ENCODE measurements at regions not wholly inside any gene's neighbourhood (a gene's known extent, or its start where the extent isn't known, plus 50 kb on each side); places are given as distances from the start of the nearest gene placed in this dataset.

DNA sequence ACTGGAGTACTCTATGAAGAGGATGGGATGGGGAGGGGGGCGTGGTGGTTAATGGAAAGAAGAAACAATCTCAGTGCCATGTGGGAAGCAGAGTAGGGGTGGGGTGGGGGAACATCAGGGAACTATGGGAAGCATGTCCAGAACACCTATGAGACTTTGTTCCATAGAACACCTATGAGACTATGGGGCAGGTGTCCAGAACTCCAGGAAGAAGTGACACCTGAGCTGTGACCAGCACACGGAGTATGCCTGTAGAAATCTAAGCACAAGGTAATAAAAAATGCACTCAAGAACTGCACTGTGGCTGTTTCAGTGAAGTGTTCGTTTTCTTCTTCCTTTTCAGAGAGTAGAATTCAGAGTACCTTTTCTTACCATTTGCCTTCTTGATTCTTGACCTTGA, 704.8 kb upstream of the TENM3 start:
- Mint-ChIP-seq H3K27ac (ENCODE audit: unreplicated experiment) (no peak overlapping the region), H3K4me3 (ENCODE audit: unreplicated experiment) (no peak overlapping the region), H3K4me1 (ENCODE audit: unreplicated experiment) (no peaks in the 10 kb centered on the region), H3K9me3 (ENCODE audit: unreplicated experiment) (no peaks in the 10 kb centered on the region), H3K27me3 (ENCODE audit: unreplicated experiment) (no peaks in the 10 kb centered on the region), H3K36me3 (ENCODE audit: low read depth, unreplicated experiment) (no peaks in the 10 kb centered on the region)
- TF ChIP-seq, protein P1, sequence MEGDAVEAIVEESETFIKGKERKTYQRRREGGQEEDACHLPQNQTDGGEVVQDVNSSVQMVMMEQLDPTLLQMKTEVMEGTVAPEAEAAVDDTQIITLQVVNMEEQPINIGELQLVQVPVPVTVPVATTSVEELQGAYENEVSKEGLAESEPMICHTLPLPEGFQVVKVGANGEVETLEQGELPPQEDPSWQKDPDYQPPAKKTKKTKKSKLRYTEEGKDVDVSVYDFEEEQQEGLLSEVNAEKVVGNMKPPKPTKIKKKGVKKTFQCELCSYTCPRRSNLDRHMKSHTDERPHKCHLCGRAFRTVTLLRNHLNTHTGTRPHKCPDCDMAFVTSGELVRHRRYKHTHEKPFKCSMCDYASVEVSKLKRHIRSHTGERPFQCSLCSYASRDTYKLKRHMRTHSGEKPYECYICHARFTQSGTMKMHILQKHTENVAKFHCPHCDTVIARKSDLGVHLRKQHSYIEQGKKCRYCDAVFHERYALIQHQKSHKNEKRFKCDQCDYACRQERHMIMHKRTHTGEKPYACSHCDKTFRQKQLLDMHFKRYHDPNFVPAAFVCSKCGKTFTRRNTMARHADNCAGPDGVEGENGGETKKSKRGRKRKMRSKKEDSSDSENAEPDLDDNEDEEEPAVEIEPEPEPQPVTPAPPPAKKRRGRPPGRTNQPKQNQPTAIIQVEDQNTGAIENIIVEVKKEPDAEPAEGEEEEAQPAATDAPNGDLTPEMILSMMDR (IDR thresholded peaks at IDR 0.05; ENCODE audit: unreplicated experiment), result no peak
- no peak for DNase-seq (ENCODE audit: low spot score)

DNA sequence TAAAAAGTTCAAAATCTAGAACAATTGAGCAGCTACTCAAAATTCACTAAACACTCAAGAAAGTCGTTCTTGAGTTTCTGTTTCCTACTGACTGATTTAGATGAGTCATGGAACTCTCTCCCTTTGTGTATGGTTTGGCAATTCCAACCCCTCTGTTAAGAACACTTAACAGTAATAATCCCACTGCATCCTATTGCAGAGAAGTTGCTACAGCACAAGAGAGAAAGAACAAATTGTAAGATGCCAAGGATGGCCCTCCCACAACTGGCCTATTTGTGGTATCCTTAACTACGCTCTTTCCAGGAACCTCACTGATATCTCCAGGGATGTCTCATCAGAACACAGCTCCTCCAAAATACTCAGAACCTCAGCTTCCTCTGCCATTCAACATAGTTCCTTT, 701.8 kb upstream of the TENM3 start:
- DNase-seq (ENCODE audit: low spot score), result no peak
- no peak overlapping the region for H3K4me3 Mint-ChIP-seq (ENCODE audit: unreplicated experiment)
- H3K9me3 Mint-ChIP-seq (ENCODE audit: unreplicated experiment), result no peaks in the 10 kb centered on the region
- no peak overlapping the region for H3K27ac Mint-ChIP-seq (ENCODE audit: unreplicated experiment)
- H3K4me1 Mint-ChIP-seq (ENCODE audit: unreplicated experiment), result no peaks in the 10 kb centered on the region
- H3K36me3 Mint-ChIP-seq (ENCODE audit: low read depth, unreplicated experiment), result no peaks in the 10 kb centered on the region
- TF ChIP-seq, protein P1 (IDR thresholded peaks at IDR 0.05; ENCODE audit: unreplicated experiment), result no peak
- H3K27me3 Mint-ChIP-seq (ENCODE audit: unreplicated experiment), result no peaks in the 10 kb centered on the region

DNA sequence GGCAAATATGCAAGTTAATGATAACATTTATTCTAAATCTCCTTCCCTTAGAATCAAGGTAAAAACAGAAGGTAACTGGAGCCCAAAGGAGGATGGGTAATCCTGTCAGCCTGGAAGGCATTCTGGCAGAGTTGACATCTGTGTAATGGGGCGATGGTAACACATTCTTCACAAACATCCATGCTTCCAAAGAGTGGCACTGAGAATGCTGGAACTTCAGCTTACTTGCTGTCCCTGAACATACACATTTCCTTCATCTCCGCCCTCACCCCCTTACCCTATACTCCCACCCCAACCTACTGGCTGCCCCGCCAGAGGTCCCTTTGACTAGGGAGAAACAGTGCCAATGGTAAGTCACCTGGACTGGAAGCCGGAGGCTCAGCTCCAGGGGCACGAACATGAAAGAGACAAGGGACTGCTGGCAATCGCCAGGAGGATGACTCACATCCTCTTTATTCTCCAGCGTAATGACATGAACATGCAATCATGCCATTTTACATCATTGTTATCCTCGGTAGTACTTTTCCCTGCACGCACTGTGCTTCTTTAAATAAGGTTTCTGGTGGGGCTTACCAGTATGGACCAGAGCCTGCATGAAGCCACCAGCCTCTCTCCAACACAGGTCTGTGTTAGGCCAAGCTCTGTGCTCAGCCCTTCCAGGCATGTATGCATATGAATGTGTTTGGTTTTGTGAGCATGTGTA, 694.2 kb upstream of the TENM3 start:
- no peak overlapping the region for H3K4me3 Mint-ChIP-seq (ENCODE audit: unreplicated experiment)
- H3K27ac Mint-ChIP-seq (ENCODE audit: unreplicated experiment), result no peak overlapping the region
- H3K9me3 Mint-ChIP-seq (ENCODE audit: unreplicated experiment), result no peaks in the 10 kb centered on the region
- no peak for DNase-seq (ENCODE audit: low spot score)
- TF ChIP-seq, protein P1 (IDR thresholded peaks at IDR 0.05; ENCODE audit: unreplicated experiment), result no peak
- no peaks in the 10 kb centered on the region for H3K27me3 Mint-ChIP-seq (ENCODE audit: unreplicated experiment)
- no peaks in the 10 kb centered on the region for H3K4me1 Mint-ChIP-seq (ENCODE audit: unreplicated experiment)
- H3K36me3 Mint-ChIP-seq (ENCODE audit: low read depth, unreplicated experiment), result no peaks in the 10 kb centered on the region

DNA sequence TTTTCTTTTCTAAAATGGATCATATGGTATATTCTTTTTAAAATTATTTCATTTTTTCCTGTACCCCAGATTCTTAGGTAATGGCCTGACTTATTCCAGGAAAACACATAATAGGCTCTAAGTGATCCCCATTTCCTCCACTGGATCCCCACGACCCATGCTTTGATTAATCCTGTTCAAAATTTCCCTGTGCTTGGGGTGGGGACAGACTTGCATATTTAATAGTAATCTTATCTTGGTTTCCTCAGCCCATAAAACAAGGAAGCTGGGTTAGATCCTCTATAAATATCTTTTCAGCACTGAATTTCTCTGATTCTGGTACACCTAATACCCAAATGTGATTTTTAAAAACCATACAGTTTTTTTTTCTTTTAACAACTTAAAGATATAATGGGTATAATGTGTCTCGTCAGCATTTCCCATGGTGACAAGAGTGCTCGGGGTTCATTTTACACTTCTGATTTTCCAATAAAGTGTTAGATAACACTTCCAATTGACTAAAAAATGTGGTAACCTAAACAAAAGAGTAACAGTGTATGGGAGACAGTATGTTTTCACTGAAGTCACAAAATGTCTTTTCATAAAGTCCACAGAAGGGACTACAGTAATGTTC, 693.5 kb upstream of the TENM3 start:
- Mint-ChIP-seq H3K4me3 (ENCODE audit: unreplicated experiment) (no peak overlapping the region), H3K27ac (ENCODE audit: unreplicated experiment) (no peak overlapping the region), H3K36me3 (ENCODE audit: low read depth, unreplicated experiment) (no peaks in the 10 kb centered on the region), H3K9me3 (ENCODE audit: unreplicated experiment) (no peaks in the 10 kb centered on the region), H3K4me1 (ENCODE audit: unreplicated experiment) (no peaks in the 10 kb centered on the region), H3K27me3 (ENCODE audit: unreplicated experiment) (no peaks in the 10 kb centered on the region)
- TF ChIP-seq, protein P1 (IDR thresholded peaks at IDR 0.05; ENCODE audit: unreplicated experiment), result no peak
- no peak for DNase-seq (ENCODE audit: low spot score)

DNA sequence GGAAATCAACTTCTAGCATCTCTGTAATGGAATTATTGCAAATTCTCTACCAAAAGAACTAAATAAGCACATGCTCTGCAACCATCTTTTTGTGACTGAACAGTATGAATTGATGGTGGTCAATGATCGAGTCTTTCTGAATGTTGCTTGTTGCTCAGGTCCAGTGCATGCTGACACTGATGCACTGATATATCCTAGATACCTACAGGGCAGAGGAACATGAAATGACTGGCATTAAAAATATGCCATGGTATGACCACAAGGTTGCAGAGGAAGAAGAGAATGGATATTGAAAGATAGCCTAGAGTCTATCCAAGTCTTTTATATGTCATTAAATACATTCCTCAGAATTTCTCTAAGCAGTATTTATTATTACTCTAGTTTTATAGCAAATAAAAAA, 692.8 kb upstream of the TENM3 start:
- no peak for DNase-seq (ENCODE audit: low spot score)
- no peak overlapping the region for H3K4me3 Mint-ChIP-seq (ENCODE audit: unreplicated experiment)
- no peaks in the 10 kb centered on the region for H3K27me3 Mint-ChIP-seq (ENCODE audit: unreplicated experiment)
- TF ChIP-seq, protein P1 (IDR thresholded peaks at IDR 0.05; ENCODE audit: unreplicated experiment), result no peak
- no peaks in the 10 kb centered on the region for H3K36me3 Mint-ChIP-seq (ENCODE audit: low read depth, unreplicated experiment)
- H3K27ac Mint-ChIP-seq (ENCODE audit: unreplicated experiment), result no peak overlapping the region
- H3K4me1 Mint-ChIP-seq (ENCODE audit: unreplicated experiment), result no peaks in the 10 kb centered on the region
- no peaks in the 10 kb centered on the region for H3K9me3 Mint-ChIP-seq (ENCODE audit: unreplicated experiment)

Measured in endothelial cell (in vitro differentiated cells).